Esophagus muscularis mucosa (tissue), 4 donors: ENCODE measurements at regions not wholly inside any gene's neighbourhood (a gene's known extent, or its start where the extent isn't known, plus 50 kb on each side); places are given as distances from the start of the nearest gene placed in this dataset.

Experiments used
- CTCF ChIP-seq, 3 experiments: fragments of 200-600 bp in 2 of 3; fragments of 450-650 bp in 1 of 3; sonication (generic) in 2 of 3; IDR thresholded peaks; one replicate each; pipeline ENCODE4 v1.5.1; 2017 to 2019; ENCODE audit warnings: antibody characterized with exemption in 3 of 3, mild to moderate bottlenecking in 2 of 3, moderate library complexity in 1 of 3
- EP300 ChIP-seq: sonication (generic); formaldehyde crosslinking; IDR thresholded peaks from one replicate; pipeline ENCODE4 v1.6.1; 2017; ENCODE audit warnings: antibody characterized with exemption
- POLR2AphosphoS5 ChIP-seq, 2 donors: sonication (generic); formaldehyde crosslinking; IDR thresholded peaks; one replicate each; pipeline ENCODE4 v1.6.1; 2017; ENCODE audit warnings: antibody characterized with exemption in 2 of 2

GRCh38 chr15:31974154-31974794 is 56.0 kb upstream of the CHRNA7 start:
- TF ChIP-seq CTCF (IDR thresholded peaks at IDR 0.05) (no peak), POLR2AphosphoS5 (IDR thresholded peaks at IDR 0.05) (no peak), EP300 (no peak)
